Loucy (cell line): ENCODE measurements at regions not wholly inside any gene's neighbourhood (a gene's known extent, or its start where the extent isn't known, plus 50 kb on each side); places are given as distances from the start of the nearest gene placed in this dataset.
A peak's percentile ranks its signal among the peaks of the same experiment; 100 is the strongest.

Source experiments
- H2AFZ ChIP-seq: fragments of 200-600 bp; sonication (generic); 2 replicates; pipeline ENCODE4 v1.6.0; 2016; ENCODE audit warnings: antibody characterized with exemption, mild to moderate bottlenecking, low read length, moderate library complexity
- H3F3A ChIP-seq: fragments of 200-600 bp; 2 replicates; pipeline ENCODE4 v1.6.0; 2016; ENCODE audit warnings: antibody characterized with exemption, low read depth, mild to moderate bottlenecking
- H3K27me3 ChIP-seq: fragments of 200-600 bp; sonication (generic); 2 replicates; pipeline ENCODE4 v1.6.1; 2014; ENCODE audit warnings: low read length, mild to moderate bottlenecking; ENCODE audit not compliant: insufficient read depth, poor library complexity, severe bottlenecking
- H3K36me3 ChIP-seq: fragments of 200-600 bp; sonication (generic); 2 replicates; pipeline ENCODE4 v1.6.1; 2016; ENCODE audit warnings: low read length; ENCODE audit not compliant: insufficient read depth
- H3K4me1 ChIP-seq: fragments of 200-600 bp; sonication (generic); 2 replicates; pipeline ENCODE4 v1.5.1; 2014; ENCODE audit warnings: low read length, mild to moderate bottlenecking; ENCODE audit not compliant: insufficient read depth, poor library complexity, severe bottlenecking
- H3K4me2 ChIP-seq: fragments of 200-600 bp; sonication (generic); 2 replicates; pipeline ENCODE4 v1.6.0; 2014; ENCODE audit warnings: antibody characterized with exemption, low read length, low read depth, mild to moderate bottlenecking; ENCODE audit not compliant: poor library complexity, severe bottlenecking
- H3K4me3 ChIP-seq: fragments of 200-600 bp; sonication (generic); 2 replicates; pipeline ENCODE4 v1.5.1; 2014; ENCODE audit warnings: low read length, mild to moderate bottlenecking, mixed read lengths; ENCODE audit not compliant: poor library complexity, severe bottlenecking
- H3K79me2 ChIP-seq: fragments of 200-600 bp; sonication (generic); 2 replicates; pipeline ENCODE4 v1.6.1; 2014; ENCODE audit warnings: low read length; ENCODE audit not compliant: insufficient read depth
- H3K9ac ChIP-seq: fragments of 200-600 bp; sonication (generic); 2 replicates; pipeline ENCODE4 v1.6.0; 2014; ENCODE audit warnings: mild to moderate bottlenecking, low read depth, low read length, moderate library complexity; ENCODE audit not compliant: poor library complexity, severe bottlenecking
- H3K9me2 ChIP-seq: fragments of 200-600 bp; sonication (generic); replicated peaks from 2 replicates; pipeline ENCODE4 v1.6.1; 2016; ENCODE audit warnings: low read depth, low read length, mixed read lengths
- H3K9me3 ChIP-seq: fragments of 200-600 bp; sonication (generic); 2 replicates; pipeline ENCODE4 v1.6.1; 2014; ENCODE audit warnings: mild to moderate bottlenecking, antibody characterized with exemption, low read length, low read depth; ENCODE audit not compliant: insufficient read depth
- H4K20me1 ChIP-seq: fragments of 200-600 bp; sonication (generic); 2 replicates; pipeline ENCODE4 v1.6.0; 2014; ENCODE audit warnings: antibody characterized with exemption, low read length, mild to moderate bottlenecking; ENCODE audit not compliant: insufficient read depth, poor library complexity, severe bottlenecking
- EZH2phosphoT487 ChIP-seq: fragments of 200-600 bp; IDR thresholded peaks from 2 replicates; pipeline ENCODE4 v1.6.1; 2018; ENCODE audit warnings: antibody characterized with exemption, mild to moderate bottlenecking, moderate library complexity, borderline replicate concordance
- TF ChIP-seq, protein P1 (sequence below): fragments of 200-600 bp; sonication (generic); conservative IDR thresholded peaks from 2 replicates; pipeline ENCODE4 v1.5.1; 2014; ENCODE audit warnings: mild to moderate bottlenecking, antibody characterized with exemption, low read length

- H3K4me3 ChIP-seq, result peak overlapping the region; percentile 3
- no peaks in the 10 kb centered on the region for H3K9me2 ChIP-seq
- H3K9me3 ChIP-seq, result peaks cover 11% of the 10 kb centered on the region; the same call in 1 of the 2 replicates
- no peak overlapping the region for H2AFZ ChIP-seq
- H4K20me1 ChIP-seq, result no peaks in the 10 kb centered on the region
- peak overlapping the region; percentile 73 for H3K4me2 ChIP-seq
- no peaks in the 10 kb centered on the region for H3K79me2 ChIP-seq
- TF ChIP-seq, protein P1, sequence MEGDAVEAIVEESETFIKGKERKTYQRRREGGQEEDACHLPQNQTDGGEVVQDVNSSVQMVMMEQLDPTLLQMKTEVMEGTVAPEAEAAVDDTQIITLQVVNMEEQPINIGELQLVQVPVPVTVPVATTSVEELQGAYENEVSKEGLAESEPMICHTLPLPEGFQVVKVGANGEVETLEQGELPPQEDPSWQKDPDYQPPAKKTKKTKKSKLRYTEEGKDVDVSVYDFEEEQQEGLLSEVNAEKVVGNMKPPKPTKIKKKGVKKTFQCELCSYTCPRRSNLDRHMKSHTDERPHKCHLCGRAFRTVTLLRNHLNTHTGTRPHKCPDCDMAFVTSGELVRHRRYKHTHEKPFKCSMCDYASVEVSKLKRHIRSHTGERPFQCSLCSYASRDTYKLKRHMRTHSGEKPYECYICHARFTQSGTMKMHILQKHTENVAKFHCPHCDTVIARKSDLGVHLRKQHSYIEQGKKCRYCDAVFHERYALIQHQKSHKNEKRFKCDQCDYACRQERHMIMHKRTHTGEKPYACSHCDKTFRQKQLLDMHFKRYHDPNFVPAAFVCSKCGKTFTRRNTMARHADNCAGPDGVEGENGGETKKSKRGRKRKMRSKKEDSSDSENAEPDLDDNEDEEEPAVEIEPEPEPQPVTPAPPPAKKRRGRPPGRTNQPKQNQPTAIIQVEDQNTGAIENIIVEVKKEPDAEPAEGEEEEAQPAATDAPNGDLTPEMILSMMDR, result no peak
- H3K9ac ChIP-seq, result peak overlapping the region; percentile 85
- no peaks in the 10 kb centered on the region for H3K36me3 ChIP-seq
- peaks cover 66% of the 10 kb centered on the region for H3K4me1 ChIP-seq
- peaks cover 13% of the 10 kb centered on the region; the same call in 1 of the 2 replicates for H3F3A ChIP-seq
- no peaks in the 10 kb centered on the region for H3K27me3 ChIP-seq
These were observed 397.6 kb upstream of the HS6ST1 start for GRCh38 chr2:128716299-128716721.

DNA sequence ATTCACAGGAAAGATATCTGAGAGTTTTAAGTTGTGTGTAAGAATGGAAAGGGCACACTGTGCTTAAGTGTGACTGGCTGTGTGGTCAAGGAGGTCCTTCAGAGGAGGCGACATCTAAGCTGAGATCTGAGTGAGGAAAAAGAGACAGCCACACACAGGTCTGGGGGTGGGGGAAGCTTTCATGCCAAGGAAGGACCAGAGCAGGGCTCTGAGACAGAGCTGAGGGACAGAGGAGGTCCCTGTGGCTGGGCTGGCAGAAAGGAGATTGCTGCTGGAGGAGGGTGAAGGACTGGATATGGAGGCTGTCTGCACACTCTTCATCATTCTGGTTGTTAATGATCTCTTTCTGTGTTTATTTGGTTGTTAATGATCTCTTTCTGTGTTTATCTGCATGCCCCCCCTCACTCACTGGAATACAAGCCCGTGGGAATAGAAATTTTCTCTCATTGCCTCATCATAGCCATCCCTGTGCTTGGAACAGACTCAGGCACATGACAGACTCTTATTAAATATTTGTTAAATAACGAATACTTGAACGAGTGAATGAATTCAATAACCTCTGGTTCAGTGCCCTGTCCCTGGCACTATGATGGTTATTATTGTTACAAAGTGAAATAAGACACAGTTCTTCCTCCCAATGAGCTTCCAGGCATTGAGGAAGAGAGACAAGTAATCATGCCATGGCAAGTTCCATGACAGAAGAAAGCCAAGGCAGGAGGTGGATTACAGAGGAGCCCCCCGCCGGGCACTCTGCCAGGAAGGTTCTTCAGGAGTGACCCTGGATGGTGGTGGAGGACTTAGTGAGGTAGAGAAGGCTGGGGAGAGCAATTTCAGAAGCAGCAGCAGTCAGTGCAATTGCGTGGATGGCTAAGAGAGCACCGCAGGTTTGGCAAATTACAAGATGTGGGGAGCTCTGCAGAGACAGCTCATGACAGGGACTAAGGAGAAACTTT lies 399.4 kb upstream of the HS6ST1 start:
- Histone ChIP-seq H3K36me3 (no peaks in the 10 kb centered on the region), H3K27me3 (no peaks in the 10 kb centered on the region), H3K4me2 (peak overlapping the region; percentile 73), H3F3A (peaks cover 13% of the 10 kb centered on the region; the same call in 1 of the 2 replicates), H4K20me1 (no peaks in the 10 kb centered on the region), H3K79me2 (no peaks in the 10 kb centered on the region), H3K9me2 (no peaks in the 10 kb centered on the region), H3K4me3 (no peak overlapping the region), H3K4me1 (peaks cover 80% of the 10 kb centered on the region), H3K9ac (peak overlapping the region; percentile 62), H2AFZ (no peak overlapping the region), H3K9me3 (peaks cover 11% of the 10 kb centered on the region; the same call in 1 of the 2 replicates)
- TF ChIP-seq, protein P1, result no peak
- TF ChIP-seq EZH2phosphoT487, result no peak

- Histone ChIP-seq H3K9me3 (peaks cover 11% of the 10 kb centered on the region; the same call in 1 of the 2 replicates), H3K4me3 (no peak overlapping the region), H3K9me2 (no peaks in the 10 kb centered on the region), H3K4me1 (peaks cover 66% of the 10 kb centered on the region), H3K79me2 (no peaks in the 10 kb centered on the region), H3K27me3 (no peaks in the 10 kb centered on the region), H3F3A (peaks cover 5% of the 10 kb centered on the region; the same call in 1 of the 2 replicates), H3K9ac (no peak overlapping the region), H2AFZ (no peak overlapping the region), H3K4me2 (no peak overlapping the region), H3K36me3 (no peaks in the 10 kb centered on the region), H4K20me1 (no peaks in the 10 kb centered on the region)
- TF ChIP-seq, protein P1, result peak; percentile 22; the same call in 1 of the 2 replicates
- TF ChIP-seq EZH2phosphoT487, result no peak
These were observed 401.7 kb upstream of the HS6ST1 start for GRCh38 chr2:128720080-128721022.
